ENCODE measurements at regions not wholly inside any gene's neighbourhood (a gene's known extent, or its start where the extent isn't known, plus 50 kb on each side); places are given as distances from the start of the nearest gene placed in this dataset.

DNA sequence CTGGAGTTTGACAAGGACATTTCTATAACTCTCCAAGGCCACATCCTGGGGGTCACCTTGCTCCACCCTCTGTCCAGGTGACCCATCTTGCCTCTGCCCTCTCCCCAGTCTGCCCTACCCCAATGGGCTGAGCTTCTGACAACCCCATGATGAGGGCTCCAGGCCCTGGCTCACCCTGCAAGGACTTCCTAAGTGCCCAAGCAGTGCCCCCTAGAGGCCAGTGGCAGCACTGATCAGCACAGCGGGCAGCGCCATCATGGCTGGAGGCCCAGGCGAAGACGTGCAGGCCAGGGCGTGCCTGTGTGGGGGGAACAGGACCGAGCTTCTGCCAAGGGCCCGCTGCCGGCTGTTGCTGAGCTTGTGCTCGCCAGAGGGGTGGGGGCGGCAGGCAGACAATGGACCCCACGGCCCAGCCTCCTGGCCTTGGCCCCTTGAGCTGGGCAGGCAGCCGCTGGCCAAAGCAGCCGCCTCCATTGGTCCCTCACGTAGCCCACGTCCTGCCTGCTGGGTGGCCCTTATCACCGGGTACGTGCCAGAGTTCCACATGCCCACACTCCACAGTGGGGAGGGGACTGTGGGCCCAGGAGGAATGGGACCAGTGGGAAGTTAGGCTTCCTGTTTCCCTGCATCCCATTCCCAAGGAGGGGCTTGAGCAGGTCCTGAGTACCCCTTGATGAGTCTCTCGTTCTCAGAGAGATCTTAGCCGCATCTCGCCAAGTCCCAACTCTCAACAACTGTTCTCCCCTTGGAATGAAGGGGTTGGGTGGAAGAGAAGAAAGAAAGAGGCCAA, 64.3 kb downstream of the MRPL14 start:
- DNase-seq (ENCODE audit: low spot score) = no peak

DNA sequence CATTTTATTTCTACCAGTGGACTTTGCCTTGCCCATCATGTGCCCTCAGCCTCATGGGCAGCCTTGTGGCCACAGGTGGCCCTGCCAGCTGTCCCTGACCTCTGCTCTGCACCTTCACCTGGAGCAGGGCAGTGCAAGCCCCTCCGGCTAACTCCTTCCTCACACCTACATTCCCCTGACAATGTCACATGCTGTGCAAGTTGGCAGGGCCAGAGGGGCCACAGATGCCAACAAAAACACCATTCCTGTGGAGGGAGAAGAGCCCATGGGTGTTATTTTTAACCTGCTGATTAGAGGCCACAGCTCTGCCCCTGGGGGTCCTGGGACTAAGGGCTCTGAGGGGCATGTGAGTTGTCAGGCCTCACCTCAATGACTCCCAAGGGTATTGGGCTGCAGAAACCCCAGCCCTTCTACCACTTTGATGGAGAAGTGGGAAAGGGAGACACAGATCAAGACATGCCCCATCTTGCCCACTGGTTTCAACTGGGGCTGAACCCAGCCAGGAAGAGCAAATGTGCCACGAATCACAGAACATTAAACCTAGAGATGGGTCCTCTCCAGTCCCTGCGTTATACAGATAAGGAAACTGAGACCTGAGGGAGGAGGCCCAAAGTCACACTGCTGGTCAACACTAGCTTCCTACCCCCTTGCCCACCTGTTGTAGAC, 65.0 kb downstream of the MRPL14 start:
- DNase-seq (ENCODE audit: low spot score) = no peak

DNA sequence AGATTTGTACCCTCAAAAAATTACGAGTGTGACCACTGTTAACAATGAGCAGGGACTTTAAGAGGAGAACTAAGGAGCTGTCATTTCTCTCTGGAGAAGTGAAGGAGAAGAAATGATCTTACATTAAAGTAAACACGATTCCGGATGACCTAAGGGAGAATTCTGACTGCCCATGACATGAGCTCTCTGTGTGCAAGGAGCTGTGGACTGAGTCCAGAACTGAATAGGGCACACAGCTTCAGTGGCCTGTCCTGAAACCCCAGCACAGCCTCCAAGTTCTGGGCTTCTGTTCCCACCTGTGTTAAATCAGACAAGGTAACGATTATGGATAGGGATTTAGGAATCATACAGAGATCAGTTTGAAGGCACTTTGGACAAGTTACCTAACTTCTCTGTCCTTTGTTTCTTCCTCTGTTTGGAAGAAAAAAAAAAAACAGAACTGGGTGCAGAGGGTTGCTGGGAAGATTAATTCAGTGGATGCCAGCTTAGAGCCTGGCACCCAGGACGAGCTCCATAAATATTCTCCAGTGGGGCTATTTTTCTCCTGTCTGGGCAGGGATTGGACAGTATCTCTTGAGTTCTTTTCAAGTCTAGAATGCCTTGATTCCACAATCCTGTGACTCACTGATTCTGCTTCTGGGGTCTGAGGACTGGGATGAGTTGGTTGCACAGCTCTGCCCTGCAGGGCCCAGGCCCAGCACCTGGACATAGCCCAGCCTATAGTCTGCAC, 65.7 kb downstream of the MRPL14 start:
- DNase-seq (ENCODE audit: low spot score) = no peak

DNA sequence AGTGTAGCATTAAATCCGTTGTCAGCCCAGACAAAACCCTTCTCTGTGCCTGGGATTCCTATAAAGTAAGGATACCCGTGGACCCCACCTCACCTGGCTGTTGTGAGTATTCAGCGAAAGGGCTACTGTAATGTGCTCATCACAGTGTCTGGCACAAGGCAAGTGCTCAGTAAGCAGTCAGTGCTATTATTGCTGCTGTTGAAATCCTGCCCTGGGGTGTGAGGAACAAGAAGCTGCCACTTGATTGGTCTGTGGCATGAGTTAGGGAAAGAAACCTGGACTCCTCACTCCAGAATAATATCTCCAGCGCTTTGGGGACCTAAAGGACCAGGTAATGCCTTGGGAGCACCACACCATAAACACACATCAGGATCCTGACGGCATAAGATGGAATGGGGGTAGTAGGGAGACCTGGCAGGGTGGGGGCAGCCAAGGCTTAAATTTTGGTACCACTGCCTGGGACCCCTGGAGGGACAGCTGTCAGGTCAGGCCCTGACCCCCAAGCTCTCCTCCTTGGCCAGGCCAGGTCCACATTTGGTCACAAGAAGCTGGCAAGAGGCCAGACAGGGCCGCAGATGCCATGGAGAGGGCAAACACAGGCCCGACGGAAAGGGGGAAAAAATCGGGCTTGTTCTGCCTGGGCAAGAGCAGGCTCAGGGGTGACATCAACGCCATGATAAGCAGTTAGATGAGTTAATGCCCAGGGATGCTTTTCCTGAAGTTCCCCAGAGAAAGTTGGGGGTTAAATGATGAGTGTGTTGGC, 66.5 kb downstream of the MRPL14 start:
- DNase-seq (ENCODE audit: low spot score) = no peak

DNA sequence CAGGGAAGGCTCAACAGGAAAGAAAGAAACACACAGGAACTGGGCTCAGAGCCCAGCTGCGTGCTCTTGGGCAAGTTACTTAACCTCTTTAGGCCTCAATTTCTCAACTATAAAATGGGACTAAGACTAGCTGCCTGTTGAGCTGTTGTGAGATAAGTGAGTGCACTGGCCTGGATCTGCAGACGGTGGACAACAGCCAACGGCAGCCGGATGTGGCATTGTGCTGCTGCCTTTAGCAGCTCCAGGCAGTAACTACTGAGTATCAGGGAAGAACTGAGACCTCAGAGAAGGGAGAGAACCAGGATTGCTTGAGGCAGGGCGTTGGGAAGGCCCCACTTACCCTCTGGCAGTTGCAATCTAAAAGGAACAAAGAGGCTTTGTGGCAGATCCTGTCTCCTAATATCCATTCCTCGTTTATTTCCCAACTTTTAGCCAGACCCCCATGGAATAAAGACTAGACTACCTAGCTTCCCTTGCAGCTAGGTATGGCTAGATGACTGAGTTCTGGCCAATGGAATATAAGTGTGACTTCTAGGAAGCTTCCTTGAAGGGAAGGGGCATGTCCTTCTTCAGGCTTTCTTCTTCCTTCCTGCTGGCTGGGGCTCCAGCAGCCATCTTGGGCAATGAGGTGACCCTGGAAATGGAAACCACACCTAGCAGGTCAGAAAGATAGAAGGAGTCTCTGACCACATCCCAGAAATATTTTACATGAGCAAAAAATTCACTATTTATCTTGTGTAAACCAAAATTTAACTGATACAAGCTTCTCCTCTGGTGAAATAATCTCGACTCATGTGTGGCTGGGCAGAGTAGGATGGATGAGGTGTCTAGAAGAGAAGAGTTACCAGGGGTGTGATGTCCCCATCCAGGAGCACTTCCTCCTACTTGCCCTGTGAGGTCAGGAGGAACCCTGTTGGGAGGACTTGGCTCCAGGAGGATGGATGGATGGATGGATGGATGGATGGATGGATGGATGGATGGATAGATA, 67.6 kb downstream of the MRPL14 start:
- DNase-seq (ENCODE audit: low spot score) = no peak

DNA sequence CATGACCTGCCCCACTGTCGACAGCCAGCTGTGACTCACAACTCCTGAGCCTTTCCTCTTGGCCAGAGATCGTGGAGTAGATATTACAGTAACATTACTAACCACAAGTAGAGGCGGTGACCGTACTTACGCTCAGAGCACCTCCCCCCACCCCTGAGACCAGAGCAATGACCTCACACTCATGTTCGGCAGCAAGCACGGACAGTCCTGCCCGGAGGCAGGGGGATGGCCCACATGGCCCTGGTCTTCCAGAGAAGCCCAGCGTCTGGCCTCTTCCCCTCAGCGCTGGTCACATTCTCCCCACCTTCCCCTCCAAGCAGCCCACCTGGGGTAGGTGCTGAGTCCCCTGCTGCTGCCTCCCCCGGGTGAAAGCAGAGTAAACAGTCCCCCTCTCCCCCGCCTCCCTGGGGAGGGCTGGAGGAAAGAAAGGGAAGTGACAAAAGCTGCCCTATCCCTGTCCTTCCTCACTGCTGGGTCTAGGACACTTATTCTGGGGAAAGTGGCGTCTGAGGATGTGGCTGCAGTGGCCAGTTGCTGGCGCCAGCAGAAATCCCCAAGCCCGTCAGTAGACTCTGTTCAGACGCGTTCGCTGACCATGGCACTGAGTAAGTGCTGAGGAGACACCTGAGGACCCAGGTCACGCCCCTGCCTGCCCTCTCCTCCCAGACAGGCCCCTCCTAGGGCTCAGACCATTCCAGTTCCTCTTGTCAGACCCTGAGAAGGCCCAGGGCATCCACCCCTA, 68.5 kb downstream of the MRPL14 start:
- DNase-seq (ENCODE audit: low spot score) = peak; percentile 90

DNA sequence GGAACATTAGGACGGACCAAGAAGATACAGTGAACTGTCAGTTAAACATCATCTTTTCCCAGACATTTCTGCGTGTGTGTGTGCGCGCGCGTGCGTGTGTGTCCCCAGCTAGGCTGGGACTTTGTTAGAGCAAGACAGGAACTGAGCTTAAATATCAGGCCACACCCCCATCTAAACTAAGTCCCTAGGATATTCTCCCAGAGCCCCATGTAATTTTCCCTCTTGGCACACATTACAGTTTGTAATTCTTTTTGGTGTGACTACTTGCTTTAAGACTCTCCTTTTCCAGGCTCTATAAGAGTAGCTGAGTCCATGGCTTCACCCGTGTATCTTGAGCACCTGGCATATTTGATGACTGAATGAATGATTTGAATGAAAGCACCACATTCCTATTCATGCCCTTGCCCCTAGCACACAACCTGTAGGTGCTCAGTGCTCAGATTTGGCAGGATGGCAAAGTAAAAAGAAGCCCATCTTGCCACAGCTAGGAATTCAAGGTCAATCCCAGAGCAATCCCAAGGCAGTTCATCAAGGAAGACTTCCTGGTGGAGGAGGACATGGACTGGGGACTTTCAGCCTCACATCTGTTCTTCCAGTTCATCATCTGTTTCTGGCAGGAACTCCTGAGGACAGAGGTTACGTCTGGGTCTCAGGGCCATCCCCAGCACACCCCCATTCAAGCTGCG, 69.2 kb downstream of the MRPL14 start:
- DNase-seq (ENCODE audit: low spot score) = no peak

DNA sequence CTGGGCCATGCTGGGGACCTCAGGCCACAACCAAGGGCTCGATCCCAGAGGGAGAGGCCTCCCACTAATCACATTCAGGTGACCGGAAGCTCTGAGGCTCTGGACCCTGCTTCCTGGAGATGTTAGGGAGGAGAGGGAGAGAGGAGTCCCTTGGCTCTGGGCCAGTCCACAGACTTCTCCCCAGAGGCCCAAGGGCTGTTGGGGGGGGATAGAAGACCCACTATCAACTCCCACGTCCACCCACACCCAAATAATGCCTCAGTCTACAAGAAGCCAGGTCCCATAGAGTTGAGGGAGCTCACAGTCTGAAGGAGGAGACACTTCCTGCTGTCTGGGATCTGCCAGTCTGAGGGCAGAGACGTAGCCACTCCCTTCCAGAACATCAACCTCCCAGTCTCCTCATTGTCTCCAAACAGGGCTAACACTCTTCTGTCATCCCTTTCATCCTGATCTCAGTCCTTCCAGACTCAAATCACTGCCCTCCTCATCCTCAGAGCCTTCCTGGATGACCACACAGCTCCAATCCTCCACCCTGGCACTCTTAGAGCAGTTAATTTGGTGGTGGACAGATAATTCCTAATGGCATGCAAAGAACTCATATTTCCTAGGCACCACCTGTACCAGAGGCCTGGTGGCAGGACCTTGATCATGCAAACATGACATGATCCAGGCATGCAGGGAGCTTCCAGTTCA, 69.9 kb downstream of the MRPL14 start:
- no peak for DNase-seq (ENCODE audit: low spot score)

DNA sequence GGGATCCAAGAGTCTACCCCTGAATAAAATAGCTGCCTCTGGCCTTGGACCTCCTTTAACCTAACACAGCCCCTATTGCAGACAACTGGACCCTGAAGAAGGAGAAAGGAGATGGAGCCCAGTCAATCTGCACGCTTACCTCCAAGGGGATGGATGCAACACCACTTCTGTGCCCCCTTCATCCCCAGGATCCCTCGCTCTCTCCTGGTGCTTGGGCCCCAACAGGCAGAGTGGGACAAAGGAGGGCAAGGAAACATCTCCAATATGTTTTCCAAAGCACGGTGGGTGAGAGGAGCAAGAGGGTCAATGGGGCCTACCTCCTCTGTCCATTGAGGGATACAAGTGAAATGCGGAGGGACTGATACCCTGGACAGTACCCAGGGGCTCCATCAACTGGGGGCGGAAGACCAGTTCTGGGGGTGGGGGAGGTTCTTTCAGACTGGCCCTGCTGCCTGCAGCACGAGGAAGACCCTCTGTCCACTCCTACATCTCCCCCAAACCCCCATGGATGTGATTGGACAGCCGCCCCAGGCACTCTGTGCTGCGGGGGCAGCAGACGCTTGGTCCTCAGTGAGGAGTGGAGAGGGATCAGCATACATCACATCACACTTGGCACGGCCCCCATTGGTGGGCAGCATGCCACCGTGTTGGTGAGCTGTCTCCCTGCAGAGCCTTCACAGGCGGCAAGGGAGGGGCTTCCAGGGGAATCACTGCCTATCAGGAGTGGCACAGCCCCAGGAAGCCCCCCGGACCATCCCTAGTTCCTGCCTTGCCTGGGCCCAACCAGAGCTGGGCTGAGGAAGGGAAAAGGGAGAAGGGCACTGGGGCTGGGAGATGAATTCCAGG, 70.6 kb downstream of the MRPL14 start:
- DNase-seq (ENCODE audit: low spot score) = no peak

DNA sequence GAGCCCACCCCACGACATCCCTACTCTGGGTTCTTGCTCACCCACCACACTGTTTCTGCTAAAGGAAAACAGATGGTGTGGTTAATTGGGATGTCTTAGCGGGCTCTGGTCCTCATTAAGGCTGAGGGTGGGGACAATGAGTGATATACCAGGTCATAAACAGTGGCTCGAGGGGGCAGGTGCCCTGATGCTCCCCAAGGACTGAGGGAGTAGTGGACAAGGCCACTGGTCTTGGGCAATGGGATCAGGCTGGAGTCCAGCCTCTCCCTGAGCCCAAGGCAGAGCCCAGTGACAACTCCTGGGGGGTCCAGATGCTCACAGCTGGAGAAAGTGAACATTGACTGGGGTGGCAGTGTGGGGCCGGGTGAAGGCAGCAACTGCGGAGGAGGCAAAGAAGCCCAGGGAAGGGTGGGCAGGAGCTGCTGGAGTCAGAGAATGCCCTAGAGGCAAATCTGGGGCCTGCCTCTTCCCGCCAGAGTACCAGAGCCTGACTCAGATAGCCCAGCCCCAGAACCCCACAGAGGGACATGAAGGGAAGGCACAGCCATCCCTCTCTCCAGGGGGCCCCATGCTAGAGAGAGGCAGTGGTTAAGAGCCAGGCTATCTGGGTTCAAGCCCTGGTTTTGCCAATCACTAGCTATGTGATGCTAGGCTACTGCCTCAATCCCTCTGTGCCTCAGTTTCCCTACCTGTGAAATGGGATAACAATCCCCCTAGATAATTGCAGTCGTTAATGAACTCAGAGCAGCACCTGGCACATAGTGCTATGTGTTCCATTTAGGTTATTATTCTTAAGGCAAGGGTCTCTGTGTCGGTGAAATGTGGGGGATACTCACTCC, 72.3 kb downstream of the MRPL14 start:
- no peak for DNase-seq (ENCODE audit: low spot score)

DNA sequence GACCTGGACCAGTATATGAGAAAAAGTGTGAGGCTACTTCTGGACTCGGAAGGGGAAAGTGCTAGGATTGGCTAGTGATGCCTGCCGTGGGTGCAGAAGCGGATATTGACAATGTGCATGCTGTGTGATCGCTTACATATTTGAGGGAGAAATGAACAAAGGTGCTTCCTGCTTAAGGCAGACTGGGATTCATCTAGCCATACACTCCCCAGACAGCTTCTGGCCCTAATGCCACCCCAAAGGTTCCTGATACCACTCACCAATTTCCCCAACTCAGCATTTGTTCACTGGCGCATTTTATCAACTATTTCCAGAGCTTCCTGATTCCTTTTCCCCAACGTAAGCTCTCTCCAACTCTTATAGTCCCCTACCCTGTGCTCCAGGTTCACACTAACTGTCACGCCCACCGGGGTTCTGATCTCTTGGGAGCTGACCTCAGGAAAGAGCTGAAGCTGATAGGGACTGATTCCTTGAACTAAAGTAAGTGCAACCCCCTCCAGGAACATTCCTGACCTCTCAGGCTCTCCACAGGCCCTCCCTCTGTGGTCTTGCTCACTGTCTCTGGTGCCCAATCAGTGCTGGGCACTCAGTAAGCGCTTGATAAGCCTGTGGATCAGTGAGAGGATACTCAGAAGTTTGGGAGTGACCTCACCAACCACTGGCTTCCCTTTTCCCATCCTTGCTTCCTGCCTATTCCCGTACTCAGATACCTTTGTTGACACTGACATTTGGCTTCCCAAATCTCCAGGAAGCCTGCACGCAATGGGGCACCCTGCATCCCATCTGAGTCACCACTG, 73.3 kb downstream of the MRPL14 start:
- no peak for DNase-seq (ENCODE audit: low spot score)

DNA sequence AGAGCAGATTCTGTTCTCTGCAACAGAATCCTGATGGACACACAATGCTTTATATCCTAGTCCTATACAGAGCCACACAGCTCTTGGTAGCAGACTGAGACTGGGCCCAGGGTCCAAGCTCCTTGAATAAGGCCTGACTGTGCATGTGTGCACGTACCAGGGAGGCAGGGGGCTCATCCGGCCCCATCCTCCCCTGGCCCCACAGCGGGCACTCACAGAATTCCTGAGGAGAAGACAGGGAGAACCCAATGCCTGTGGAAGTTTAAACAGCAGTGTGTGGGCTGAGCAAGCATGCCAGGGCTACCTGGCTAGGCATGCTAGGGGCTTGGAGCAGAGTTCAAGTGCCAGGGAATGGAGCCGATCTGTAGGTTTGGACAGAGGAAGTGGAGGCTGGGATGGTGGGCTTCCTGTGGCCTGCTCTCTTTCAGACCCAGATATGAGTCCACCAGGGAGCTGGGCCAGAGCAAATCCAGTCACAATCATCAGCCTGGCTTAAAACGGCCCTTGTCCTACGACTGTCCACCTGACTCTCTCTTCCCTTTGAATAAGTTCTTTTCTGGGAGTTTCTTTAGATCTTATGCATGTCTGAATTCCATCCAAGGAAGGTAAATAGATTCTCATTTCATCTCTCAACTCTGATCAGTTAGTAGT, 74.0 kb downstream of the MRPL14 start:
- DNase-seq (ENCODE audit: low spot score) = no peak

DNA sequence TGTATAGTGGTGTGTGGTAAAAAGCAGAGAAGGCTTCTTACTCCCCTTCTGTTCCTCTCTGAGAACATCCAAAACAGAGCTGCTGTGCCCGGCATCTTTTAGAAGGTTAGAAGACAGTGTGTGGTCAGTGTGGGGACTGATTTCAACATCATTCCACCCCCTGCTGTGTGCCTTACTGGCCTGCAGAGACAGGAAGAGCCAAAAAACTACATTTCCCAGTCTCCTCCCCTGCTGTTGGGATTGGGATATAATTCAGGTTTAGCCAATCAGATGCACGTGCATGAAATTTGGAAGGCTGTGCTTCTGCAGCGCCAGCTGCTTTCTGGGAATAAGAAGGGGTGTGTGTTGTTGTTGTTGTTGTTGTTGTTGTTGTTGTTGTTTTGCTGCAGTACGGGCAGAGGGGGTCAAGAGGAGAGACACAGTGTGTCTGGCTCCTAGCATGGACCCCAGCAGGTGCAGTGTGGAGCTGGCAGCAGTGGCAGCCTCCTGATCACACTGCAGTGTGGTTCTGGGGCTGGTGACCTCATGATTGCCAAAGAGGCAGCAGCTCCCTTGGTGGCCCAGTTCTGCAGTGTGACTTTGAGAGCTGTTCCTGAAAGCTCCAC, 74.7 kb downstream of the MRPL14 start:
- peak; percentile 68 for DNase-seq (ENCODE audit: low spot score)

DNA sequence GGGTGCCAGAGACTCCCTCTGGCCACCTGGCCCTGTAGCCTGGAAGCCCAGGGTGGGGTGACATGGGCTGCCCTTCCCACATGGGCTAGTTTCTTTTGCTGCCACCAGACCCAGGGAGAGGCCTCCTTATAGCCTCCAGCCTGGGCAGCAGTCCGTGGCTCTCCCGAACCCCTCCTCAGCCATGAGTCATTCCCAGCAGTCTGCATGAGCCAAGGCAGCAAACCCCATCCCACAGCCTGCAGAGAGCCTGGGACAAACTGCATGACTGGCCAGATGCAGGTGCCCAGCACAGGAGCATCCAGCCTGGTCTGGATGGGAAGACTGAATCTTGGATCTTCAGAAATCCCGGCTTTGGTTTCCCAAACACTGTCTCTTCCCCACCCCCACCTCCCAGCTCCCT, 75.7 kb downstream of the MRPL14 start:
- DNase-seq (ENCODE audit: low spot score) = no peak

DNA sequence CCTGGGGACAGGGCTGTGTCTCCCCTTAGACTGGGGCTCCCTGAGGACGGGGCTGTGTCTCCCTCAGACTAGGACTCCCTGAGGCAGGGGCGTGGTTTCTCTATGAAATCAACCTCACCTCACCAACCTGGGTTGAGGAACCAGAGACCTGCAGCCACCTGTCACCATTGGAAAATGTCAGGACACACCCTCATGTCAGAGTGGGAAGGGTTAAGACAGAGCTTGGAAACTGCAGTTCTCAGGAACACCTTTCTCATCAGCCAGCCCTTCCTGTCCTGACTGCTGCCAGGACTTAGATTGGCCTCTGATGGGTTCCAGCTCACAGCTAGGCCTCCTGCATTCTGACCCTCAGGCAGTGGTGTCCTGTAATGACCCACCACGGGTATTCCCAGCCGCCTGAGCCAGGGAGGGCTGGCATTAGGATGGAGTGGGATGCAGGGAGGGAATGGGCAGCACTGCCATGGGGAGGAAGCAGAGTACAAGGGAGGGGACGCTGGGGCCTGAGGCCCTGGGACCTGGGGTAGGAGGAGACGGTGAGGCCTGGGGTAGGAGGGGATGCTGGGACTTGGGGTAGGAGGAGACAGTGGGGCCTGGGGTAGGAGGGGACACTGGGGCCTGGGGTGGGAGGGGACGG, 76.3 kb downstream of the MRPL14 start:
- DNase-seq (ENCODE audit: low spot score) = no peak
